ENCODE measurements at regions not wholly inside any gene's neighbourhood (a gene's known extent, or its start where the extent isn't known, plus 50 kb on each side); places are given as distances from the start of the nearest gene placed in this dataset.

DNA sequence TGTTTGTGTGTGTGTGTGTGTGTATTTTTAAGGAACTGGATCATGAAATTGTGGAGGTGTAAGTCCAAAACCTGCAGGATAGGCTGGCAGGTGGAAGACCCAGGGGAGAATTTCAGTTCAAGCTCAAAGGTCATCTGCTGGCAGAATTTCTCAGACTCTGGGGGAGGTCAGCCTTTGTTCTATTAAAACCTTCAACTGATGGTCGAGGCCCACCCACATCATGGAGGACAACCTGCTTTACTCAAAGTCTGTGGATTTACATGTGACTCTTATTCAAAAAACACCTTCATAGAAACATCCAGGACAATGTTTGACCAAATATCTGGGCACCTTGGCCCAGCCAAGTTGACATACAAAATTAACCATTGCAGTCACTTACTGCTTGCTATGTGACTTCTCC, 157.2 kb downstream of the EDEM1 start:
- H4K20me1 ChIP-seq (replicated peaks; ENCODE audit: control insufficient read depth, extremely low read depth, insufficient read depth, low read length) = no peaks in the 10 kb centered on the region
- no peak for TF ChIP-seq MYC (IDR thresholded peaks at IDR 0.05; ENCODE audit: low read depth, low read length)
- TF ChIP-seq FOS (IDR thresholded peaks at IDR 0.05; ENCODE audit: borderline replicate concordance, insufficient read depth, low read length) = no peak
- TF ChIP-seq EZH2 (IDR thresholded peaks at IDR 0.05; ENCODE audit: borderline replicate concordance, low read depth, low read length, severe bottlenecking) = no peak
- TF ChIP-seq GATA2 (IDR thresholded peaks at IDR 0.05; ENCODE audit: insufficient read depth, insufficient read length, low read depth, low read length) = no peak
- no peak for TF ChIP-seq CTCF (IDR thresholded peaks at IDR 0.05; ENCODE audit: extremely low read depth in 1 of 2, insufficient read depth in 1 of 2, low read depth in 1 of 2, low read length in 2 of 2)
- TF ChIP-seq MAX (IDR thresholded peaks at IDR 0.05; ENCODE audit: insufficient read depth, insufficient read length) = no peak
- no peak for TF ChIP-seq POLR2AphosphoS5 (IDR thresholded peaks at IDR 0.05; ENCODE audit: insufficient read depth, low read depth, low read length)
- TF ChIP-seq POLR2A (IDR thresholded peaks at IDR 0.05; ENCODE audit: low read depth, low read length) = no peak
- H3K79me2 ChIP-seq (ENCODE audit: control insufficient read depth, insufficient read depth, low read length) = no peaks in the 10 kb centered on the region
- H3K27ac ChIP-seq (ENCODE audit: insufficient read depth, low read depth, low read length) = no peak overlapping the region
- H3K9me1 ChIP-seq (replicated peaks; ENCODE audit: control insufficient read depth, extremely low read depth, insufficient read depth, low read length) = no peaks in the 10 kb centered on the region
- H3K36me3 ChIP-seq (ENCODE audit: control insufficient read depth in 2 of 2, extremely low read depth in 1 of 2, insufficient read depth in 2 of 2, low read length in 2 of 2) = no peaks in the 10 kb centered on the region
- H3K9me3 ChIP-seq (replicated peaks; ENCODE audit: control insufficient read depth, insufficient read depth, low read length) = no peaks in the 10 kb centered on the region
- no peak for FAIRE-seq
- no peak overlapping the region for H3K4me2 ChIP-seq (ENCODE audit: insufficient read depth, low read length)
- H2AFZ ChIP-seq (ENCODE audit: low read depth, low read length) = no peak overlapping the region
- no TSS peak for BruUV-seq (replicated peaks)
- no peaks in the 10 kb centered on the region for H3K4me1 ChIP-seq (ENCODE audit: control insufficient read depth, extremely low read depth, insufficient read depth, low read length)
- H3K4me3 ChIP-seq (replicated peaks in 1 of 3; ENCODE audit: insufficient read depth in 1 of 3, low read depth in 1 of 3, low read length in 3 of 3) = no peak overlapping the region
- H3K9ac ChIP-seq (replicated peaks; ENCODE audit: extremely low read depth, insufficient read depth, low read length) = no peak overlapping the region
- intact Hi-C loops (cut with micrococcal nuclease) (no loop called here), dilution Hi-C loops (cut with MboI; ENCODE audit: extremely low pct_ligation_motif_present, low sequenced_read_pairs) (no loop called here)
- H3K27me3 ChIP-seq (ENCODE audit: control insufficient read depth in 2 of 2, insufficient read depth in 2 of 2, low read length in 2 of 2) = no peaks in the 10 kb centered on the region
- CTCF ChIA-PET = no interaction called here
- DNase-seq (ENCODE audit: low read depth, low spot score) = no peak
- POLR2A ChIA-PET = no interaction called here

Data from endothelial cell of umbilical vein (primary cell).